A172 (cell line): ENCODE measurements at regions not wholly inside any gene's neighbourhood (a gene's known extent, or its start where the extent isn't known, plus 50 kb on each side); places are given as distances from the start of the nearest gene placed in this dataset.
"Not testable (repeated sequence)": the region's sequence is repeated elsewhere in the genome, so short reads cannot be mapped to it uniquely, and the experiment has no call there.

Experiments used
- DNase-seq: peaks from one replicate; pipeline ENCODE4 v3.0.0-alpha.2; 2015; ENCODE audit warnings: low spot score

GRCh38 chr11:112706863-112707262 is 254.4 kb upstream of the NCAM1 start:
- DNase-seq: no peak

- not testable (repeated sequence) for DNase-seq
Measured at GRCh38 chr11:112714340-112714739, 246.9 kb upstream of the NCAM1 start.

- no peak for DNase-seq
Measured at GRCh38 chr11:112715056-112715455, 246.2 kb upstream of the NCAM1 start.

- no peak for DNase-seq
Measured at GRCh38 chr11:112718483-112718882, 242.7 kb upstream of the NCAM1 start.

GRCh38 chr11:112719736-112720525 is 241.3 kb upstream of the NCAM1 start:
- no peak for DNase-seq

GRCh38 chr11:112722148-112722547 is 239.1 kb upstream of the NCAM1 start:
- DNase-seq: no peak

GRCh38 chr11:112722876-112723275 is 238.3 kb upstream of the NCAM1 start:
- DNase-seq: no peak

- DNase-seq: no peak
Measured at GRCh38 chr11:112723676-112724495, 237.3 kb upstream of the NCAM1 start.

- no peak for DNase-seq
Measured at GRCh38 chr11:112724496-112724790, 236.8 kb upstream of the NCAM1 start.

- no peak for DNase-seq
Measured at GRCh38 chr11:112725636-112726035, 235.6 kb upstream of the NCAM1 start.

GRCh38 chr11:112727341-112727841 is 233.8 kb upstream of the NCAM1 start:
- DNase-seq: no peak

GRCh38 chr11:112728288-112728687 is 232.9 kb upstream of the NCAM1 start:
- DNase-seq: no peak

- no peak for DNase-seq
Measured at GRCh38 chr11:112728716-112729115, 232.5 kb upstream of the NCAM1 start.

- DNase-seq: no peak
Measured at GRCh38 chr11:112730591-112730990, 230.6 kb upstream of the NCAM1 start.

GRCh38 chr11:112731538-112731937 is 229.7 kb upstream of the NCAM1 start:
- no peak for DNase-seq

- DNase-seq: no peak
Measured at GRCh38 chr11:112732031-112732430, 229.2 kb upstream of the NCAM1 start.

- DNase-seq: peak; percentile 25
Measured at GRCh38 chr11:112734207-112734606, 227.0 kb upstream of the NCAM1 start.

- DNase-seq: no peak
Measured at GRCh38 chr11:112735470-112735869, 225.8 kb upstream of the NCAM1 start.

- DNase-seq: no peak
Measured at GRCh38 chr11:112744041-112744440, 217.2 kb upstream of the NCAM1 start.

GRCh38 chr11:112745973-112746372 is 215.2 kb upstream of the NCAM1 start:
- DNase-seq: no peak

GRCh38 chr11:112748252-112748651 is 213.0 kb upstream of the NCAM1 start:
- DNase-seq: no peak

GRCh38 chr11:112748713-112749543 is 212.3 kb upstream of the NCAM1 start:
- DNase-seq: no peak
